GM18505 (cell line): ENCODE measurements at regions not wholly inside any gene's neighbourhood (a gene's known extent, or its start where the extent isn't known, plus 50 kb on each side); places are given as distances from the start of the nearest gene placed in this dataset.

Source experiments
- ATAC-seq: cut with Tn5 transposase; IDR thresholded peaks from one replicate; pipeline ENCODE4 v1.9.1; 2021; ENCODE audit not compliant: unreplicated experiment
- POLR2A ChIP-seq: IDR thresholded peaks from 4 replicates; pipeline ENCODE4 v1.6.1; 2011; ENCODE audit warnings: borderline replicate concordance; ENCODE audit not compliant: insufficient read depth, insufficient read length; ENCODE audit errors: extremely low read depth

GRCh38 chr21:17451364-17451891 is 61.4 kb upstream of the CXADR start:
- no peak for TF ChIP-seq POLR2A
- ATAC-seq = no peak

- ATAC-seq = peak; percentile 86
- TF ChIP-seq POLR2A = no peak
These were observed 58.4 kb upstream of the CXADR start for GRCh38 chr21:17454315-17455027.

- no peak for ATAC-seq
- TF ChIP-seq POLR2A = no peak
These were observed 57.9 kb upstream of the CXADR start for GRCh38 chr21:17455028-17455353.

- no peak for ATAC-seq
- no peak for TF ChIP-seq POLR2A
These were observed 57.4 kb upstream of the CXADR start for GRCh38 chr21:17455451-17455850.

- no peak for ATAC-seq
- no peak for TF ChIP-seq POLR2A
These were observed 54.6 kb upstream of the CXADR start for GRCh38 chr21:17458279-17458678.

- no peak for TF ChIP-seq POLR2A
- no peak for ATAC-seq
These were observed 52.7 kb upstream of the CXADR start for GRCh38 chr21:17460094-17460493.

GRCh38 chr21:17461014-17461413 is 51.8 kb upstream of the CXADR start:
- TF ChIP-seq POLR2A = no peak
- no peak for ATAC-seq

- no peak for ATAC-seq
- TF ChIP-seq POLR2A = no peak
These were observed 51.3 kb upstream of the CXADR start for GRCh38 chr21:17461582-17461981.

GRCh38 chr21:17462276-17462981 is 50.4 kb upstream of the CXADR start:
- no peak for TF ChIP-seq POLR2A
- ATAC-seq = no peak
